ENCODE measurements at regions not wholly inside any gene's neighbourhood (a gene's known extent, or its start where the extent isn't known, plus 50 kb on each side); places are given as distances from the start of the nearest gene placed in this dataset.

DNA sequence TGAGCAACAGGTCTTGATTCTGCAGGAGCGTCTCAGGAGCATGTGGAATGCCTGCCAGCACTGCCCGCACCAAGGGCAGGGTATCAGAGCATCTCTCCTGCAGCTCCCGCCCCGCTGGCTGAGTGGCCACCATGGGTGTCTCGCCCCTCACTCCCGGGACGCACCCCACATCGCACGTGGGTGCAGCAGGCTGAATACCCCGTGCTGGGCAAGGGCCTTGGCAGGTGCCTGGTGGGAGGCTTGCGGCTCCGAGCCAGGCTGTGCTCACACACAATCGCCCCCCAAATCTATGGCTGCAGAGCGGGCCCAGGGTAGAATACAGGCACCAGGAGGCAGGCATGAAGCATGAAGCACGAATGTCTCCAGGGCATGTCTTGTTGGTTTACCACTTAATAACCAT is 103.9 kb upstream of the TMEM132D start:
- H3K9me3 ChIP-seq (ENCODE audit: control insufficient read depth, insufficient read depth, low read length) = peaks cover 38% of the 10 kb centered on the region
- H4K91ac ChIP-seq (ENCODE audit: insufficient read depth, low read depth, low read length) = no peak overlapping the region
- intact Hi-C loops (cut with micrococcal nuclease) = no loop called here
- no peaks in the 10 kb centered on the region for H3K4me1 ChIP-seq (ENCODE audit: control insufficient read depth, insufficient read depth, low read length)
- 71% methylated on average over 2 of the region's 15 CpGs; no CpG with 5 or more reads in 1 of the 2 experiments for WGBS, 2 experiments (ENCODE audit: extremely low coverage in 2 of 2, insufficient read length in 1 of 2)
- H2BK5ac ChIP-seq (ENCODE audit: low read depth, low read length, poor library complexity, severe bottlenecking) = no peak overlapping the region
- H3K18ac ChIP-seq (ENCODE audit: low read depth, low read length) = no peak overlapping the region
- no peak overlapping the region for H3K56ac ChIP-seq (ENCODE audit: extremely low read depth, insufficient read depth, low read length)
- dilution Hi-C loops (cut with HindIII; ENCODE audit: low sequenced_read_pairs, unreplicated experiment) = no loop called here
- H3K4me2 ChIP-seq (ENCODE audit: low read depth, low read length) = no peak overlapping the region
- no peak overlapping the region for H2BK15ac ChIP-seq (ENCODE audit: low read depth, low read length)
- no peak overlapping the region for H4K8ac ChIP-seq (ENCODE audit: low read depth in 2 of 2, low read length in 2 of 2)
- in situ Hi-C loops (cut with MboI; ENCODE audit: low sequenced_read_pairs) = no loop called here
- H4K20me1 ChIP-seq (ENCODE audit: insufficient read depth, low read length) = no peaks in the 10 kb centered on the region
- no peak overlapping the region for H3K23ac ChIP-seq (ENCODE audit: low read depth, low read length)
- H3K79me1 ChIP-seq (ENCODE audit: low read depth in 1 of 2, low read length in 2 of 2) = no peaks in the 10 kb centered on the region
- no peak overlapping the region for H3K9ac ChIP-seq (ENCODE audit: low read depth, low read length)
- H3K27me3 ChIP-seq (ENCODE audit: control insufficient read depth, insufficient read depth, low read length) = no peaks in the 10 kb centered on the region
- H3K4me3 ChIP-seq (ENCODE audit: insufficient read depth, low read depth, low read length) = no peak overlapping the region
- TF ChIP-seq MAFK (IDR thresholded peaks at IDR 0.05; ENCODE audit: low read depth, low read length) = no peak
- no peak for TF ChIP-seq POLR2A (IDR thresholded peaks at IDR 0.05; ENCODE audit: low read depth, low read length)
- no peak for TF ChIP-seq RCOR1 (IDR thresholded peaks at IDR 0.05; ENCODE audit: insufficient replicate concordance, low read length)
- TF ChIP-seq, protein P1, sequence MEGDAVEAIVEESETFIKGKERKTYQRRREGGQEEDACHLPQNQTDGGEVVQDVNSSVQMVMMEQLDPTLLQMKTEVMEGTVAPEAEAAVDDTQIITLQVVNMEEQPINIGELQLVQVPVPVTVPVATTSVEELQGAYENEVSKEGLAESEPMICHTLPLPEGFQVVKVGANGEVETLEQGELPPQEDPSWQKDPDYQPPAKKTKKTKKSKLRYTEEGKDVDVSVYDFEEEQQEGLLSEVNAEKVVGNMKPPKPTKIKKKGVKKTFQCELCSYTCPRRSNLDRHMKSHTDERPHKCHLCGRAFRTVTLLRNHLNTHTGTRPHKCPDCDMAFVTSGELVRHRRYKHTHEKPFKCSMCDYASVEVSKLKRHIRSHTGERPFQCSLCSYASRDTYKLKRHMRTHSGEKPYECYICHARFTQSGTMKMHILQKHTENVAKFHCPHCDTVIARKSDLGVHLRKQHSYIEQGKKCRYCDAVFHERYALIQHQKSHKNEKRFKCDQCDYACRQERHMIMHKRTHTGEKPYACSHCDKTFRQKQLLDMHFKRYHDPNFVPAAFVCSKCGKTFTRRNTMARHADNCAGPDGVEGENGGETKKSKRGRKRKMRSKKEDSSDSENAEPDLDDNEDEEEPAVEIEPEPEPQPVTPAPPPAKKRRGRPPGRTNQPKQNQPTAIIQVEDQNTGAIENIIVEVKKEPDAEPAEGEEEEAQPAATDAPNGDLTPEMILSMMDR (conservative IDR thresholded peaks at IDR 0.05; ENCODE audit: low read depth, low read length) = no peak
- ChIA-PET POLR2A (ENCODE audit: unreplicated experiment) (no interaction called here), CTCF (no interaction called here)
- H3K36me3 ChIP-seq (ENCODE audit: control insufficient read depth, insufficient read depth, low read length) = no peaks in the 10 kb centered on the region
- H3K4ac ChIP-seq (ENCODE audit: low read depth, low read length) = no peak overlapping the region
- H3K27ac ChIP-seq (ENCODE audit: insufficient read depth, low read length) = no peak overlapping the region
- H3K9me1 ChIP-seq (ENCODE audit: insufficient read depth, low read length) = no peaks in the 10 kb centered on the region
- H3K14ac ChIP-seq (replicated peaks; ENCODE audit: low read depth, low read length) = no peak overlapping the region
- H2BK20ac ChIP-seq (ENCODE audit: low read depth, low read length) = no peak overlapping the region
- no peak overlapping the region for H2AK5ac ChIP-seq (ENCODE audit: low read depth, low read length)
- DNase-seq = no peak
- H2BK120ac ChIP-seq (ENCODE audit: low read depth, low read length) = no peak overlapping the region
- H2AFZ ChIP-seq (replicated peaks; ENCODE audit: low read length, poor library complexity) = no peak overlapping the region
- BruUV-seq (replicated peaks) = no TSS peak
- H2AK9ac ChIP-seq (replicated peaks; ENCODE audit: low read depth, low read length, poor library complexity) = no peak overlapping the region
- no peak for ATAC-seq (ENCODE audit: low read depth)
- no peak overlapping the region for H4K5ac ChIP-seq (ENCODE audit: low read depth, low read length)

All from IMR-90 (cell line).